ENCODE measurements at regions not wholly inside any gene's neighbourhood (a gene's known extent, or its start where the extent isn't known, plus 50 kb on each side); places are given as distances from the start of the nearest gene placed in this dataset.

GRCh38 chr6:160899671-160900430, 91.7 kb upstream of the MAP3K4 start:
- DNase-seq: no peak

- DNase-seq: no peak
Observed at GRCh38 chr6:160911949-160912348, 79.6 kb upstream of the MAP3K4 start.

GRCh38 chr6:160912411-160912810, 79.2 kb upstream of the MAP3K4 start:
- DNase-seq: no peak

- DNase-seq: no peak
Observed at GRCh38 chr6:160917572-160917971, 74.0 kb upstream of the MAP3K4 start.

GRCh38 chr6:160919723-160920440, 71.7 kb upstream of the MAP3K4 start:
- no peak for DNase-seq

GRCh38 chr6:160921095-160921494, 70.5 kb upstream of the MAP3K4 start:
- no peak for DNase-seq

GRCh38 chr6:160926281-160927276, 65.0 kb upstream of the MAP3K4 start:
- no peak for DNase-seq

GRCh38 chr6:160927416-160927815, 64.2 kb upstream of the MAP3K4 start:
- DNase-seq: no peak

GRCh38 chr6:160929361-160929760, 62.2 kb upstream of the MAP3K4 start:
- DNase-seq: peak; percentile 13

- DNase-seq: no peak
Observed at GRCh38 chr6:160929831-160930230, 61.7 kb upstream of the MAP3K4 start.

GRCh38 chr6:160930547-160931377, 60.8 kb upstream of the MAP3K4 start:
- DNase-seq: peak; percentile 63

GRCh38 chr6:160931378-160932310, 59.9 kb upstream of the MAP3K4 start:
- DNase-seq: peak; percentile 10

GRCh38 chr6:160933256-160933655, 58.3 kb upstream of the MAP3K4 start:
- no peak for DNase-seq

GRCh38 chr6:160934157-160934556, 57.4 kb upstream of the MAP3K4 start:
- DNase-seq: no peak

- no peak for DNase-seq
Observed at GRCh38 chr6:160940197-160940596, 51.4 kb upstream of the MAP3K4 start.

All from inflammatory macrophage treated with lipopolysaccharide for 4 hours (primary cell).